Ovary (tissue), 7 donors: ENCODE measurements at regions not wholly inside any gene's neighbourhood (a gene's known extent, or its start where the extent isn't known, plus 50 kb on each side); places are given as distances from the start of the nearest gene placed in this dataset.

Source experiments
- DNase-seq, 5 donors: peaks; one replicate each; pipeline ENCODE4 v3.0.0-alpha.2; 2019 to 2020
- H3K27ac ChIP-seq, 2 donors: fragments of 200-600 bp; one replicate each; pipeline versions ENCODE4 v1.5.1 to v1.8.0; 2019 to 2022
- H3K27me3 ChIP-seq: fragments of 200-600 bp; one replicate; pipeline ENCODE4 v1.8.0; 2022
- H3K36me3 ChIP-seq: fragments of 200-600 bp; sonication (generic); one replicate; pipeline ENCODE4 v1.5.1; 2019
- H3K4me1 ChIP-seq: one replicate; pipeline ENCODE4 v1.8.1; 2013; ENCODE audit warnings: mild to moderate bottlenecking, moderate library complexity; ENCODE audit not compliant: insufficient read depth
- H3K4me3 ChIP-seq: fragments of 200-600 bp; sonication (generic); one replicate; pipeline ENCODE4 v1.5.1; 2017
- H3K9me3 ChIP-seq, 2 donors: fragments of 200-600 bp in 1 of 2; sonication (generic) in 1 of 2; one replicate each; pipeline versions ENCODE4 v1.5.1 to v1.8.1; 2013 to 2019; ENCODE audit warnings: mild to moderate bottlenecking in 1 of 2, moderate library complexity in 1 of 2
- EP300 ChIP-seq: sonication (generic); formaldehyde crosslinking; IDR thresholded peaks from one replicate; pipeline ENCODE4 v1.6.1; 2017; ENCODE audit warnings: antibody characterized with exemption
- POLR2A ChIP-seq: fragments of 450-650 bp; IDR thresholded peaks from one replicate; pipeline ENCODE4 v1.6.1; 2017; ENCODE audit warnings: antibody characterized with exemption, mild to moderate bottlenecking, moderate library complexity
- WGBS, 3 donors: extraction: QIAGEN DNeasy Blood & Tissue Kit in 1 of 3; methylation state at CpG; one replicate each; pipeline versions ENCODE4 v1.1.5 to v1.1.7; 2013 to 2017; 5-methylcytosine and 5-hydroxymethylcytosine counted together
- intact Hi-C, 4 donors: fragments of 100-400 bp; cut with DNase I; formaldehyde crosslinking; loops; one replicate each; pipeline versions ENCODE4 v1.11.0 to v1.15.1; 2022 to 2023
- TF ChIP-seq, protein P1 (sequence below), 3 donors: fragments of 450-650 bp in 2 of 3; fragments of 200-600 bp in 1 of 3; IDR thresholded peaks; one replicate each; pipeline versions ENCODE4 v1.5.1 to v1.8.0; 2016 to 2022; ENCODE audit warnings: antibody characterized with exemption in 3 of 3, mild to moderate bottlenecking in 1 of 3
- donor health status: DM: no; HTN: no; CAD: no; lungs with moderate emphysema.
- donor health status: DM: no; HTN: no; CAD: no.
- donor health status: Bipolar disorder and iron deficiency.
- donor health status: DM: no; HTN: no; CAD: no.
- donor health status: DM: yes; HTN: yes; CAD: no.

DNA sequence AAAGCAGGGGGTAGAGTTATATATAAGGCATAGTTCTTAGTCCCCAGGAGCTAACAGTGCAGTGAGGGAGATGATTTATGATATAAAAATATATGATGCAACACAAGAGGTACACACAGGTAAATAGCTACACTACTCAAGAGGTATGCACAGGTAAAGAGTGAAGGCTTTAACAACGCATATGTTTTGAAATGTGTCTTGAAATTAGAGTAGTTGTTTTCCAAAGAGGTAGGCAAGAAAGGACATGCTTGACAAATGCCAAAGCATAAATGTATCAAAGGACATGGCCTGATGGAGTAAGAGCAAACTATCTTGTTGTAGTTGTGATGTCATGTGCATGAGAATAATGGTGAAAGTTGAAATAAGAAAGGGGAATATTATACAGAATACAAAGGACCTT lies 104.3 kb upstream of the C11orf87 start:
- H3K27ac ChIP-seq: no peak overlapping the region
- no peak for DNase-seq
- H3K36me3 ChIP-seq: no peaks in the 10 kb centered on the region
- no peaks in the 10 kb centered on the region for H3K9me3 ChIP-seq
- H3K4me1 ChIP-seq: no peaks in the 10 kb centered on the region
- H3K27me3 ChIP-seq: no peaks in the 10 kb centered on the region
- H3K4me3 ChIP-seq: no peak overlapping the region
- TF ChIP-seq, protein P1, sequence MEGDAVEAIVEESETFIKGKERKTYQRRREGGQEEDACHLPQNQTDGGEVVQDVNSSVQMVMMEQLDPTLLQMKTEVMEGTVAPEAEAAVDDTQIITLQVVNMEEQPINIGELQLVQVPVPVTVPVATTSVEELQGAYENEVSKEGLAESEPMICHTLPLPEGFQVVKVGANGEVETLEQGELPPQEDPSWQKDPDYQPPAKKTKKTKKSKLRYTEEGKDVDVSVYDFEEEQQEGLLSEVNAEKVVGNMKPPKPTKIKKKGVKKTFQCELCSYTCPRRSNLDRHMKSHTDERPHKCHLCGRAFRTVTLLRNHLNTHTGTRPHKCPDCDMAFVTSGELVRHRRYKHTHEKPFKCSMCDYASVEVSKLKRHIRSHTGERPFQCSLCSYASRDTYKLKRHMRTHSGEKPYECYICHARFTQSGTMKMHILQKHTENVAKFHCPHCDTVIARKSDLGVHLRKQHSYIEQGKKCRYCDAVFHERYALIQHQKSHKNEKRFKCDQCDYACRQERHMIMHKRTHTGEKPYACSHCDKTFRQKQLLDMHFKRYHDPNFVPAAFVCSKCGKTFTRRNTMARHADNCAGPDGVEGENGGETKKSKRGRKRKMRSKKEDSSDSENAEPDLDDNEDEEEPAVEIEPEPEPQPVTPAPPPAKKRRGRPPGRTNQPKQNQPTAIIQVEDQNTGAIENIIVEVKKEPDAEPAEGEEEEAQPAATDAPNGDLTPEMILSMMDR (IDR thresholded peaks at IDR 0.05): no peak
- TF ChIP-seq POLR2A: no peak
- no peak for TF ChIP-seq EP300
- intact Hi-C loops: no loop called here
- 85% methylated on average over 1 of the region's 1 CpG for WGBS, 3 donors

DNA sequence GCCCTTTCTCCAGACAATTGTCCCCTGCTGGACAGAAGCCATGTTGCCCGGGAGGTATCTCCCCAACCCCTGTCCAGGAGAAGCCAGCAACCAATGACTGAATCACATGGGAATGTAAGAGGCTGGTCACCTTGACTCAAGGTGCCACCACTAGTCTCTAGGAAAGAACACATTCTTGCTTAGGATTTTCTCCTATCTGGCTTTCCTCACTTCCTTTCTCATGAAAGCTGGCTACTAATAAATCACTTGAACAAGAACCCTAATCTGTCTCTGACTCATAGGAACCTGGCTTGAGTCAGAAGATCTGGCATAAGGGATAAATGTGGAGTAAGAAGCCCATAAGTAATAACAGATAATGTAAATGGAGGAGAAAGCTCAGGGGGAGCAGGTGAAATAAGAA lies 101.4 kb upstream of the C11orf87 start:
- Histone ChIP-seq H3K27ac (no peak overlapping the region), H3K4me3 (no peak overlapping the region), H3K9me3 (no peaks in the 10 kb centered on the region), H3K36me3 (no peaks in the 10 kb centered on the region), H3K27me3 (no peaks in the 10 kb centered on the region), H3K4me1 (no peaks in the 10 kb centered on the region)
- intact Hi-C loops: no loop called here
- no peak for DNase-seq
- TF ChIP-seq POLR2A (no peak), EP300 (no peak)
- TF ChIP-seq, protein P1 (IDR thresholded peaks at IDR 0.05): no peak
- WGBS, 3 donors: 60 to 75% (median 67%) methylated on average over 1 of the region's 1 CpG

DNA sequence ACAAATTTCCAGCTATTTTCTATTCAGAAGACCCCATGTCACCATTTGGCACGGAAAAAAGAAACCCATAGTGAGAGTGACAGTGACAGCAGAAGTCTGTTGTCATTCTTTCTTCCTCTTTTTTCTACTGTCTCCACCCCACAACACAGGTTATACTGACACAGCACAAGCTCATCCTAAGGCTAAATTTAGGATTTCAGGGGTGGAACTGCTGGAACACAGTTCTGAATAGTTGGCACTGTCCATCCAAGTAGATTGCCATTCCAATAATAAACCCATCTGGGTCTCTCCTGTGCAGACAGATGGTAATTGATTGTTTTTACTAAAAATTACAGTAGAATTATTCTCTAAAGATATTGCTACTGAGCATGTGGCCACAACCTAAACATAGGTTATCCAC lies 95.2 kb upstream of the C11orf87 start:
- no peaks in the 10 kb centered on the region for H3K36me3 ChIP-seq
- 48 to 59% (median 55%) methylated on average over 1 of the region's 1 CpG for WGBS, 3 donors
- no peak overlapping the region for H3K27ac ChIP-seq
- H3K27me3 ChIP-seq: no peaks in the 10 kb centered on the region
- TF ChIP-seq POLR2A: no peak
- TF ChIP-seq, protein P1 (IDR thresholded peaks at IDR 0.05): no peak
- no peak for TF ChIP-seq EP300
- intact Hi-C loops: no loop called here
- H3K9me3 ChIP-seq: no peaks in the 10 kb centered on the region
- DNase-seq: no peak
- no peaks in the 10 kb centered on the region for H3K4me1 ChIP-seq
- H3K4me3 ChIP-seq: no peak overlapping the region

DNA sequence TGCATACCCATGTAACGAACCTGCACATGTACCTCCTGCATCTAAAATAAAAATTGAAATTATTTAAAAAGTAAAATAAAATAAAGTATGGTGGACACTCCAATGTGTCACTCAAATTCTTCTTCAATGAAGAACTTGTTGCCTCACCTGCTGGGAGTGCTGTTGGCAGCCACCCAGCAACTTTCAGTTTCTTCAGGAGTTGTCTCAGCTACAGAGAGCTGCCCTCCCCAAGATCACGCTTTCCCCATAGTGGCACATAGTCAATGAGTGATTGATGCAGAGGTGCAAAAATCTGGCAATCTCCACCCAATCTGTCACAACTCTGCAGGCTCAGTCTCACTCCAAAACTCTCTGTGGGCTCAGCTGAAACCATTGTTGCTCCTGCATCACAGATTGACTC lies 92.3 kb upstream of the C11orf87 start:
- Histone ChIP-seq H3K9me3 (no peaks in the 10 kb centered on the region), H3K27me3 (no peaks in the 10 kb centered on the region), H3K4me3 (no peak overlapping the region), H3K4me1 (no peaks in the 10 kb centered on the region), H3K27ac (no peak overlapping the region), H3K36me3 (no peaks in the 10 kb centered on the region)
- intact Hi-C loops: no loop called here
- TF ChIP-seq EP300 (no peak), POLR2A (no peak)
- TF ChIP-seq, protein P1 (IDR thresholded peaks at IDR 0.05): no peak
- DNase-seq: no peak
- WGBS, 3 donors: 86 to 92% (median 92%) methylated on average over 2 of the region's 2 CpGs

DNA sequence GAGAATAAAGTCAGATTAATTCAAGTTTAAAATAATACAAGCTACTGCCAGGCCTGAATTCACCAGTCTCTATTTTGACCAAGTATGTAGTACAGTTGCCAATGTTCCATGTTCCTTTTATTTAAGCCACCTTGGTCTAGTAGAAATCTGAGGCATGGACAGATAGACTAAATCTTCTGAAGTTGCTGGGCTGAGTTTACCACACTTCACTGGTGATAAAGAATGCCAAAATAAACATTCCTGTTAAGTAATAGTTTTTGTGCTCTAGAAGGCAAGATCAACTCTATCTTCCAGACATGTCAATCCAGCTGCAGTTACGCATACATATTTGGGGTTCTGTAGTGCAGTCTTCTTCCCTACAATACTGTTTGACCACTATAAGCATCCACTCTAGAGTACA lies 83.9 kb upstream of the C11orf87 start:
- TF ChIP-seq, protein P1 (IDR thresholded peaks at IDR 0.05): no peak
- TF ChIP-seq EP300 (no peak), POLR2A (no peak)
- no peak for DNase-seq
- no peaks in the 10 kb centered on the region for H3K4me1 ChIP-seq
- no peaks in the 10 kb centered on the region for H3K9me3 ChIP-seq
- H3K4me3 ChIP-seq: no peak overlapping the region
- intact Hi-C loops: no loop called here
- no peak overlapping the region for H3K27ac ChIP-seq
- WGBS, 3 donors: 79 to 94% (median 90%) methylated on average over 1 of the region's 1 CpG
- H3K36me3 ChIP-seq: no peaks in the 10 kb centered on the region
- no peaks in the 10 kb centered on the region for H3K27me3 ChIP-seq
